HUES6 (cell line): ENCODE measurements at regions not wholly inside any gene's neighbourhood (a gene's known extent, or its start where the extent isn't known, plus 50 kb on each side); places are given as distances from the start of the nearest gene placed in this dataset.
"Not testable (repeated sequence)": the region's sequence is repeated elsewhere in the genome, so short reads cannot be mapped to it uniquely, and the experiment has no call there.

Source experiments
- H3K27ac ChIP-seq: 2 replicates; pipeline ENCODE4 v1.7.0; 2013; ENCODE audit warnings: low read depth, mild to moderate bottlenecking, low read length, inconsistent platforms
- H3K27me3 ChIP-seq: 2 replicates; pipeline ENCODE4 v1.6.1; 2013; ENCODE audit warnings: low read length; ENCODE audit not compliant: control insufficient read depth, insufficient read depth
- H3K36me3 ChIP-seq: 2 replicates; pipeline ENCODE4 v1.6.1; 2013; ENCODE audit warnings: low read length; ENCODE audit not compliant: control insufficient read depth, insufficient read depth
- H3K4me1 ChIP-seq: 2 replicates; pipeline ENCODE4 v1.6.1; 2013; ENCODE audit warnings: low read length; ENCODE audit not compliant: control insufficient read depth, insufficient read depth
- H3K4me3 ChIP-seq: 2 replicates; pipeline ENCODE4 v1.5.1; 2013; ENCODE audit warnings: low read depth, low read length
- H3K9ac ChIP-seq: one replicate; pipeline ENCODE4 v1.6.1; 2013; ENCODE audit warnings: mild to moderate bottlenecking, low read length
- H3K9me3 ChIP-seq: 2 replicates; pipeline ENCODE4 v1.6.1; 2013; ENCODE audit warnings: low read depth, low read length; ENCODE audit not compliant: control insufficient read depth, insufficient read depth

- not testable (repeated sequence) for H3K9me3 ChIP-seq, H3K4me1 ChIP-seq, H3K4me3 ChIP-seq, H3K36me3 ChIP-seq, H3K27ac ChIP-seq, H3K9ac ChIP-seq
- peaks cover 63% of the 10 kb centered on the region for H3K27me3 ChIP-seq
Measured at GRCh38 chr9:41075671-41076070, 52.8 kb downstream of the FOXD4L6 start.

DNA sequence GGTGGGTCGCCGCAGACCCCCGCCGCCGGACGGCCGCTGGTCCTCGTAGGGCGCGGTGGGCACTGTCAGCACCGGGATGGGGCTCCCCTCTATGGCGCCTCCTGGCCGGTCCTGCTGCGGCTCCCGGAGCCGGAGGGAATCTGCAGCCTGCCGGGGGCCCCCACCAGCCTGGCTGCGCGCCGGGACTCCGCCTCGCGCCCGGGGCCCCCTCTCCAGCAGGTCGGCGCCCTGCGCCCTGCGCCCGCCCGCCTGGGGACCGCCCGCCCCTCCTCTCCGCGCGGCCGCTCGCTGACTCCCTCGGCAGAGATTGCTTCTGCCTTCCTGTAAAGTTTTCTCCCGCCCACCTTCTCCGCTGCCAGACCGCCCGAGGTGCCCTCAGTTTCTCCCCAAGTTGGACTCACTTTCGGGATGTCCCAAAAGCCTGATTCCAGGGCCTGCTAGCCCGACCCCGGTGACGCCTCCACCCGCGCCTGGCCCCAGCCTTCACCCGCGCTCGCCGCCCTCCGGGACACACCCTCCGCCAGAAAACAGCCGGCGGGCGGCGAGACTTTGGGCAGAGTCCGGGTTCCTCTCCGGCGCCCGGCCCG is 54.0 kb downstream of the FOXD4L6 start:
- H3K27ac ChIP-seq, H3K36me3 ChIP-seq, H3K4me1 ChIP-seq, H3K9me3 ChIP-seq, H3K9ac ChIP-seq: not testable (repeated sequence)
- Histone ChIP-seq H3K4me3 (peak overlapping the region; percentile 70), H3K27me3 (peaks cover 61% of the 10 kb centered on the region)

DNA sequence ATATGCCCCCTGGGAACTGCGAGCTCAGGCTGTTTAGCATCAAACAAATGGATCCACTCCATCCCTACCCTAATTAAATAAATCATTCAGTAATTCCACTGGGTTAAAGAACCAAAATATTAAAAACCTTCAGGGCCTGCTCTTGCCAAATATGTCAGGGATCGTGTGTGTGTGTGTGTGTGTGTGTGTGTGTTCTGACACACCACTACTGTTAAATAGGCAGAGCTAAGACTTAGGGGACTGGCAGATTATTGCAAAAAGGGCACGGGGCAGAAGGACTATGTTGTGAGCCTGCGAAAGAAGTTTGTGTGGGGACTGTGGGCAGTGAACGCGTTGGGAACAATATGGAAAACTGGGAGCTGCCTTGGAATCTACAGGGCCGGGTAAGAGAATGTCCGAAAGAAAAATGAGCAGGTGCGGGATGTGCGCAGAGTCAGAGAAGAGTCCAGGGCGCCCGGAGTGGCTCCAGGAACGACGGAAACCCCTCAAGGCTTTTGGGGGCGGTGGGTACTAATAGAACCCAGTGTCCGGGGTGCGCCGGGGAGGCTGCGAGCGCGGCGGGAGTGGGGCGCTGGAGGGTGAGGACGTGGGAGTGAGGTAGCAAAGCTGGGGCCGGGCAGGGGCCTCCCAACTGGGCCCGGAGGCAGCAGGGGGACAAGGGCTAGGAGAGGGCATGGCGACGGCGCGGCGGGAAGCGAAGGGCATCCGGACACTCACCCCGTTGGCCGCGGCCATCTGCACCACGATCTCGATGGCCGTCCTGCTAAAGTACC is 54.8 kb downstream of the FOXD4L6 start:
- Histone ChIP-seq H3K4me3 (peak overlapping the region; percentile 70), H3K27me3 (peaks cover 58% of the 10 kb centered on the region)
- not testable (repeated sequence) for H3K36me3 ChIP-seq, H3K4me1 ChIP-seq, H3K27ac ChIP-seq, H3K9ac ChIP-seq, H3K9me3 ChIP-seq

- H3K36me3 ChIP-seq, H3K27ac ChIP-seq, H3K4me3 ChIP-seq, H3K27me3 ChIP-seq, H3K9me3 ChIP-seq, H3K9ac ChIP-seq, H3K4me1 ChIP-seq: not testable (repeated sequence)
Measured at GRCh38 chr9:41064125-41064795, 64.2 kb downstream of the FOXD4L6 start.

DNA sequence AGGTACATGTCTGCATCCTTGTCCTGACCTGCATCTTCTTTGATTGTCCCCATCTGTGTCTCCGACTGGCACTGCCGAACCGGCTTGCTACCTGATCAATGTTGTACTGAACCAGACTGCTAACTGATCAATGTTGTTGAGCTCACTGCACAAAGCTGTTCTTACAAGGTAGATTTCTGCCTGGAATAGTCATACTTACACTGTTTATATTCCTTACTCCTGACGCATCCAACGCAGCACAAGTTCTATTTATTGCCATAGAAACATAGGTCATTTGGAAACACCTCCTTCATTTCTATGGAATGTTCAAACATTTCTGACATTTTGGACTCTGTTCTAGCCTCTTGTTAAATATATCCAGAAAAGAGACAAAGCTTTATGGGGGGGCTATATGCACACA is 65.2 kb downstream of the FOXD4L6 start:
- not testable (repeated sequence) for H3K4me3 ChIP-seq, H3K27ac ChIP-seq, H3K4me1 ChIP-seq, H3K9me3 ChIP-seq, H3K36me3 ChIP-seq, H3K27me3 ChIP-seq, H3K9ac ChIP-seq

DNA sequence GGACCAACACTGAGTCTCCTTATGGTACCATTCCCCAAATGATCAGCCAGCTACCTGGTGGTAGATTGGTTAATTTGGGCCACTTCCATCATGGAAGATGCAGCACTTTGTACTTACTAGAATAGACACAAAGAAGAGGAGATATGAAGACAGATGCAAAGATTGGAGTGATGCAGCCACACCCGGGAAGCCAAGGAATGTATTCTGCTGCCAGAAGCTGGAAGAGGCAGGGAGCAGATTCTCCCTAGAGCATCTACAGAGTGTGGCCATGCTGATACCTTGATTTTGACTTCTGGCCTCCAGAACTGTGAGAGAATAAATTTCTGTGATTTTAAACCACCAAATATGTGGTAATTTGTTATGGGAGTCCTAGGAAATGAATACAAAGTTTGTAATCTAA is 68.9 kb downstream of the FOXD4L6 start:
- not testable (repeated sequence) for H3K27me3 ChIP-seq

DNA sequence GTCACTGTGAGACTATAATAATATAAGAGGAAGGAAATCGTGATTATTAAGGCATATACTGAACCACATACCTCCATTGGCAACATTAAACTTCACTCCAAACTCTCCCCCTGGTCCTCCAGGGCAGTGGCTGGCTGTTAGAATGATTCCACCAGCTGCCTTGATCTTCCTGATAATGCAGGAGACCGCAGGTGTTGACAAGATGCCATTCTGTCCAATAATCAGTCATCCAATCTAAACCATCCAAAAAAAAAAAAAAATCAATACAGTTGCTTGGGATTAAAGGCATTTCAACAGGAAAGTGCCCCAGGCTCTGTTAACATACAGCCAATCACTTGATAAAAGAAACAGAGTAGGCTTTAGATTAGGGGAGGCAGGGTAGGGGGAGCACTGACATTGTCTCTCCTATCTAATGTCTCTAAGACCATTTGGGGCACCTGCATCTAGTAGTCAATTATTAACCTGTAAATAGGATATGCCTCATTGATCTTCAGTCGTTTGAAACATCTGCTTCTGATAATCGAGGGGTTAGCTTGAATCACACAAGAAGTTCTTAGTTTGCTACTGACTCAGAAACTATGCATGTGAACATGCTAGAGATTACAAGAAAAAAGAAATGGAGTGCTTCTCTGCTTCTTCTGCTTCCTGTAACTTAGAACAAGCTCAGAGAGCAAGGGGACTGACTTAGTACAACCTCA is 74.7 kb downstream of the FOXD4L6 start:
- not testable (repeated sequence) for H3K9ac ChIP-seq, H3K4me3 ChIP-seq, H3K27me3 ChIP-seq, H3K4me1 ChIP-seq, H3K27ac ChIP-seq, H3K36me3 ChIP-seq, H3K9me3 ChIP-seq

More for the DNA sequence above, 68.9 kb downstream of the FOXD4L6 start:
- H3K36me3 ChIP-seq, H3K4me1 ChIP-seq, H3K4me3 ChIP-seq, H3K27ac ChIP-seq, H3K9ac ChIP-seq, H3K9me3 ChIP-seq: not testable (repeated sequence)

- H3K4me3 ChIP-seq, H3K9ac ChIP-seq, H3K27me3 ChIP-seq, H3K27ac ChIP-seq, H3K36me3 ChIP-seq, H3K4me1 ChIP-seq, H3K9me3 ChIP-seq: not testable (repeated sequence)
Measured at GRCh38 chr9:41048672-41049071, 79.8 kb downstream of the FOXD4L6 start.

- not testable (repeated sequence) for H3K27me3 ChIP-seq, H3K4me1 ChIP-seq, H3K36me3 ChIP-seq, H3K9me3 ChIP-seq, H3K9ac ChIP-seq, H3K27ac ChIP-seq, H3K4me3 ChIP-seq
Measured at GRCh38 chr9:41047792-41048191, 80.7 kb downstream of the FOXD4L6 start.

- not testable (repeated sequence) for H3K9ac ChIP-seq, H3K9me3 ChIP-seq, H3K4me3 ChIP-seq, H3K27me3 ChIP-seq, H3K36me3 ChIP-seq, H3K27ac ChIP-seq, H3K4me1 ChIP-seq
Measured at GRCh38 chr9:41044930-41045329, 83.6 kb downstream of the FOXD4L6 start.

GRCh38 chr9:41043433-41043832 is 85.0 kb downstream of the FOXD4L6 start:
- H3K4me3 ChIP-seq, H3K36me3 ChIP-seq, H3K27me3 ChIP-seq, H3K4me1 ChIP-seq, H3K9me3 ChIP-seq, H3K27ac ChIP-seq, H3K9ac ChIP-seq: not testable (repeated sequence)
